ENCODE measurements at regions not wholly inside any gene's neighbourhood (a gene's known extent, or its start where the extent isn't known, plus 50 kb on each side); places are given as distances from the start of the nearest gene placed in this dataset.

GRCh38 chr20:61118429-61119224 is 133.4 kb upstream of the CDH4 start:
- DNase-seq, result no peak

- no peak for DNase-seq
These were observed 132.8 kb upstream of the CDH4 start for GRCh38 chr20:61119273-61119672.

- no peak for DNase-seq
These were observed 132.2 kb upstream of the CDH4 start for GRCh38 chr20:61119794-61120410.

GRCh38 chr20:61120595-61121515 is 131.2 kb upstream of the CDH4 start:
- DNase-seq, result peak; percentile 37

GRCh38 chr20:61121661-61122060 is 130.4 kb upstream of the CDH4 start:
- no peak for DNase-seq

GRCh38 chr20:61123286-61123685 is 128.8 kb upstream of the CDH4 start:
- no peak for DNase-seq

GRCh38 chr20:61123751-61124368 is 128.2 kb upstream of the CDH4 start:
- DNase-seq, result no peak

- DNase-seq, result no peak
These were observed 127.0 kb upstream of the CDH4 start for GRCh38 chr20:61125076-61125475.

- no peak for DNase-seq
These were observed 126.4 kb upstream of the CDH4 start for GRCh38 chr20:61125546-61126180.

- no peak for DNase-seq
These were observed 125.5 kb upstream of the CDH4 start for GRCh38 chr20:61126369-61127195.

GRCh38 chr20:61127311-61128039 is 124.6 kb upstream of the CDH4 start:
- no peak for DNase-seq

GRCh38 chr20:61128701-61129269 is 123.3 kb upstream of the CDH4 start:
- no peak for DNase-seq

- DNase-seq, result no peak
These were observed 122.8 kb upstream of the CDH4 start for GRCh38 chr20:61129311-61129710.

- no peak for DNase-seq
These were observed 121.9 kb upstream of the CDH4 start for GRCh38 chr20:61130156-61130555.

GRCh38 chr20:61131944-61132343 is 120.1 kb upstream of the CDH4 start:
- DNase-seq, result no peak

- DNase-seq, result no peak
These were observed 118.5 kb upstream of the CDH4 start for GRCh38 chr20:61133611-61134010.

GRCh38 chr20:61134296-61135030 is 117.6 kb upstream of the CDH4 start:
- DNase-seq, result no peak

- DNase-seq, result no peak
These were observed 116.8 kb upstream of the CDH4 start for GRCh38 chr20:61135266-61135665.

- no peak for DNase-seq
These were observed 116.1 kb upstream of the CDH4 start for GRCh38 chr20:61135968-61136367.

GRCh38 chr20:61138566-61138965 is 113.5 kb upstream of the CDH4 start:
- DNase-seq, result no peak

Data from midbrain (tissue), 1 donor.